Stimulated activated naive CD8-positive, alpha-beta T cell treated with anti-CD3 and anti-CD28 coated beads, Interleukin-15, Interleukin-2, amounts not matched to agents 100 U/mL and 50 U/mL, for 24 hours (primary cell): ENCODE measurements at regions not wholly inside any gene's neighbourhood (a gene's known extent, or its start where the extent isn't known, plus 50 kb on each side); places are given as distances from the start of the nearest gene placed in this dataset.

Source experiments
- ATAC-seq: fragments of 150-1000 bp; cut with Tn5 transposase; one replicate; pipeline ENCODE4 v1.10.0; 2021
- DNase-seq: peaks from one replicate; pipeline ENCODE4 v3.0.0; 2021

DNA sequence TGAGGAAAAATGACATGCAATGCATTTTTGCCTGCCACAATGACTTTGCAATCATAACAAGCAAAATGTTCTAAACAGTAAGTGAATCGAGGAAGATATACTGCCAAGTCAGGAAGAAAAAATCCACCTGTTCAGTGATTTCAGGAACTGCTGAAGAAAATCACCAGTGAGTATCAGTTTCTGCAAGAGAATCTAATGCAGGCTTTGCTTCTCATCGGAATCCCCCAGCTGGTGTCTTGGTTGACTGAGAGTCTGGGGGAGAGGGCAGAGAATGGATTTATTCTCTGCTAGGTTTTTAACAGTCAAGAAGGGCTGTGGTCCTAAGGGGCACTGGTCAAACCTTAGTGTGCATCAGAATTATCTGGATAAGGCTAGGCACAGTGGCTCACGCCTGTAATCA lies 363.4 kb downstream of the CDH26 start:
- DNase-seq: no peak
- no peak for ATAC-seq

DNA sequence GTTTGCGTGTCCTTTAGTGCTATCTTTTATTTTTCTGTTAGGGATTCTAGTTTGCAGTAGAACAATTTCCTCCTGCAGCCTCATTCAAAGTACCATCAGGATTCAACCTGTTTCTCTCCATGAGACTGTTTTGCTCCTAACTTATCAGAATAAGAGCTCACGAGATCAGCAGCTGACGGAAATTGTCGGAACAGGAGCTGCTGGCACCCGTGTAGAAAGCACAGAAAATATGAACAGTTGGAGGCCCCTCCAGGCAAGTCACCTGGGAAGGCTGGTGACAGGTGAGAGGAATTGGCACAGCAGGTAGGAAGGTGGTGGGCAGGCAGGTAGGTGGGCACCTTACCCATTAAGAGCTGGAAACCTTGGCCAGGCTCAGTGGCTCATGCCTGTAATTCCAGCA lies 368.6 kb downstream of the CDH26 start:
- ATAC-seq: no peak

DNA sequence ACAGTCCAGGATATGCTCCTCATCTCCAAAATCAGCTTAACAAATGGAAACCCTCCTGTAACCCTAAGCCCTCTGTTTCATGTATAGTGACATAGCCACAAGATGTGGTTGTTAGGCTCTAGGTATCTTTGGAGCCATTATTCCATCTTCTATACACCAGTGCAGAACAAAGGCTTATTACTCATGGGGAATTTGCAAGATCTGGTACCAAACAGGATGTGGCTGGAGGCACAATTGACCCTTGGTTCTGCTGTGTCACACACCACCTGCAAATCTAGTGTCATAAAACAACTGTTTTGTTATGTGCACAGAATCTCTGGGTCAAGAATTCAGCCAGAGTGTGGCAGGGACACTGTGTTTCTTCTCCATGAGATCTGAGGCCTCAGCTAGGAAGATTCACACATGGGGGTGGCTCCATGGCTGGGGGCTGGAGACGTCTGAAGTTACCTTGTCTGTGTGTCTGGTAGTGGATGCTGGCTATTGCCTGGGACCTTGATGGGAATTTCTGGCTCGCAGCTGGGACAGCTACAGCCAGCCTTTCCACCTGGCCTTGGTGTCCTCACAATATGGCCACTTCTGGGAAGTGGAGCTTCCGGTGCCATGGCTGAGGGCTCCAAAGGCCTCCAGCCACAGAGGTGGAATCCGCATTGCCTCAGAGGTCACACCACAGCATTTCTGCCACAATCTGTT lies 369.9 kb downstream of the CDH26 start:
- no peak for ATAC-seq

More for the DNA sequence above, 368.6 kb downstream of the CDH26 start:
- DNase-seq: no peak

DNA sequence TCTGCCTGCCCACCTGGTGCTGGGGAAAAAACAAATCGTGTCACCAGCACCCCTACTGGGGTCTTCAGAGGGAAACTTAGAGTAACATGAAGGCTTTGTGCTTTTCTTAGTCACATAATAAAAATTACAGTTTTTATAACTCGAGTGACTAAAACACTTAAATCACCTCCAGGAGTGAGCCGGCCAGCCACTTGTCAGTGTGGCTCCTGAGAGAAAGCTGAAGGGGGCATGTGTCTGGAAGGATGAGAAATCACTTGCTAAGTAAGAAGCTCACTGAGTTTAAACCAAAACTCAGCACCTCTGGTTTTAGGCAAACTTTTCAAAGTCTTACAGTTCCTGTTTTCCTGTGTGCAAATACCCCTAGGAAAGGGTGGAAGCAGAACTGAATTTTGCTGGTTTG lies 372.2 kb downstream of the CDH26 start:
- ATAC-seq: no peak
- DNase-seq: no peak

More for the DNA sequence above, 369.9 kb downstream of the CDH26 start:
- no peak for DNase-seq

DNA sequence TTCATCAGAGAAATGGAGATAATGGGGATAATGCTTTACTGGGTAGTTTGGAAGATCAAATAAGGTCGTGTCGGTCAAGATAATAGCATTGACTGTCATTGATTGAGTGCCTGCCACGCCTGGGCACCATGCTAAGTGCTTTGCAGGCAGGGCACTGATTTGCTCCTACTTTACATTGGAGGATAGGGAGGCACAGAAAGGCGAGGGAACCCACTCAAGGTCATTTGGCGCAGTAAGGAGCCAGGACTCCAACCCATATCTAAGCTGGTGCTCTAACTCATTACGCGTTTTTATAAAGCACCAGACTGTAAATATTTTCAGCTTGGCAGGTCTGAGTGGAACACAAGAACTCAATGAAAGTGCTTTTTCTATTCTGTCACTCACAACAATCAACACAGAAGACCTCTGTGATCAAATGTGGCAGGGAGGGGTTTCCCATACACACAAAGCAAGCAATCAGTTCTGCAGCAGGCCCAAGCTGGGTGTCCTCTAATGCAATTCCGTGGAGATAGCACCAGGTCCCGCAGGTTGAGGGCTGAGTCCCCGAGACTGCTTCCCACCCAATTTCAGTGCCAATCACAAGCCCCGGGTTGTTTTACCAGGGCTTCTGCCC lies 373.6 kb downstream of the CDH26 start:
- no peak for ATAC-seq
- no peak for DNase-seq

DNA sequence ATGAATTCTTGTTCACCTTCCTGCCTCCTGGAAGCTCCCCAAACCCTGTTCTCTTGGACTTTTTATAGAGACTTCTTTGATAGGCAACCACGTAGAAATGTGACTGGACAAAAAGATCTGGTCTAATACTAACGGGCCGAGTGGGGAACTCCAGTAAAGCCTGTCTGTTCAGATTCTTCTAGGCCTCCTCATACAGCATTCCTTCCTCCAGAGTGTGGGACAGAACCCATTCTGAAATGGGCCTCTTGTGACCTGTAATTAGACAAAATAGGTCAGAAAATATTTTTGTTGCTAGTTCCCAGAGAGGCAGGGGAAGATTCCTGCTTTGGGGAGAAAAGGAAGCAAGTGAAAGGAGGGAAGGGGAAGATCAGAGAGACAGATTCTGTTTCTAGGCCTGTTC lies 374.3 kb downstream of the CDH26 start:
- DNase-seq: no peak
- ATAC-seq: no peak

DNA sequence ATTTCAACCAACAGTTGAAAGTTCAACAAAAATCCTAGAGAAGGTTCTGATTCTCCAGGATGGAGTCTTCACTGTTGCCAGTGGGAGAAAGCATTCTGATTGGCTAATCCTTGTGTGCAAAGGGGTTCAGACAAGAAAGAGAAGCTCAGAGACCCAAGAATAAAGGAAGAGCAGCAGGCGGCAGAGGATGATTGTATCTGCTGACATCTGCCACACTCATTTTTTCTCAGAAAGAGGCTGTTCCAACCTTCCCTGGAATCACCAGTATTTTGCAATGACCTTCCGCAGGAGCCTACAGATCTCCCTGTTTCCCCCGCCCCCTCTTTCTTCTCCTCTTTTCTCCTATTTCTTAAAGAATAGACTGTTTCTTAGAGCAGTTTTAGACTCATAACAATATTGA lies 376.7 kb downstream of the CDH26 start:
- DNase-seq (no peak), ATAC-seq (no peak)

DNA sequence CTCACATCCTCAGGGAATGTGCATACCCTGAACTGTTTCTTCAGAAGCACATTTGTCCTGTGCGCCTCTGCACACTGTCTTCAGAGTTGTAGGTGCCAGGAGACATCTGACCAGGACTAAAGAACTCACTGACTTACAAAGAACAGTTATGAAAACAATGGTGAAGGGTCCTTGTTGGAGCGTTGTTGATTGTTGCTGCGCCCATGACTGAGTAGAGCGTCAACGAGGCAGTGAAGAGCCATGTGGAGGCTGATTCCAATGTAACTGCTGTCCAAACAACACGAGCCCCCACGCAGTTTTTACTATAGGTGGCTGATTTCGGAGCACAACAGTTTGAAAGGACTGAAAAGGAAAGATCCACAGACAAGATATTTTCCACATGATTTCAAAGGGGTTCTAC lies 380.3 kb downstream of the CDH26 start:
- DNase-seq (no peak), ATAC-seq (no peak)

DNA sequence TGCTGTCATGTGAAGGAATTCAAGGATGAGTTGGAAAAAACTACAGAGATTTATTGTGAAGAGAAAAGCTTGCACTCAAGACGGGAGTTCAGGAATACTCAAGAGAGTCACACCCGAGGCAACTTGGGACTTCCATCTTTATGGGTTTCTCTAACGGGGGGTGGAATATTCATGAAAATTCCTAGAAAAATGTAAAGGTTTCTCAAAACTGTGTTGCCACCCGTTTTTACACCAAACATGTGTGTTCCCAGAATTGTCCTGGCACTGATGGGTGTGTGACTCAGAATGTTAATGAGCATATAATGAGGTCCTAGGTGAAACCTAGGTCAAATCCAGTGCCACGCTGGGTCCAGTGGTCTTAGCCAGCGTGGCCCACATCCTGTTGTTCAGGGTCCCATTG lies 381.5 kb downstream of the CDH26 start:
- no peak for ATAC-seq
- no peak for DNase-seq

DNA sequence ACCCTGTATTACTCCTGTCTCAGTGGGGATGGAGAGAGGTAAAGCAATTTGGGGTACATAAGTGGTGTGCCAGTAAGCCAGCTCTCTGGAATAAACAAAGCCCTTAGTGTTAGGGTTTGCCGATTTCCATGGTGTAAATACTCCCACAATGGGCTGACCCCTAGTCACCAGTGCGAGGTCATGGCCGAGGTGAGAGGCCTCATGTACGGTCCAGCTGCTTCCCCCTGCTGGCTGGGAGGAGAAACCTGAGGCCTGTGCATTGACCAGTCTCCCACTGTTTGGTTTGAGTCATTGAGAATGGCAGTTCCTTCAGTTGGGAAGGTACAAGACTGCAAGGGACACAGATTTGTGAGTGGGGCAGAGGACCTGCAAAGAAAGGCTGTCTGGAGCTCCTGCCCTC lies 382.0 kb downstream of the CDH26 start:
- DNase-seq (no peak), ATAC-seq (no peak)

DNA sequence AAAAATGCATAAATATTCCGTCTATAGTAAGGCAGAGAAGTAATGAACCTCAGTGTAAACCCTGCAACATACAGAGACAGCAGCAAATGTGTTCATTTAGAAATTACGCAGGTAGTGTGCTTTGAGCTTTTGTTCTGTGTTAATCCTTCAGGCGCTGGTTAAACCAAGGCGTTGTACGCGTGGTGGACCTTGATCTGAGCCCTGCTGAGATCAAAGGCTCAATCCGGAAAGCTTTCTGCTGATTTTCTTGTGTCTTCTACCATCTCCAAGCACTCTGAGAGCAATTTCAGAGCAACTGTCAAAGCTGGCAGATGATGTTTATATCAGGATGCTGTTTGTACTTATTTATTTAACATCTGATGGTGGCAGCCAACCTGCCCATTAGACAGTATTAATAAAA lies 382.8 kb downstream of the CDH26 start:
- ATAC-seq (no peak), DNase-seq (no peak)

DNA sequence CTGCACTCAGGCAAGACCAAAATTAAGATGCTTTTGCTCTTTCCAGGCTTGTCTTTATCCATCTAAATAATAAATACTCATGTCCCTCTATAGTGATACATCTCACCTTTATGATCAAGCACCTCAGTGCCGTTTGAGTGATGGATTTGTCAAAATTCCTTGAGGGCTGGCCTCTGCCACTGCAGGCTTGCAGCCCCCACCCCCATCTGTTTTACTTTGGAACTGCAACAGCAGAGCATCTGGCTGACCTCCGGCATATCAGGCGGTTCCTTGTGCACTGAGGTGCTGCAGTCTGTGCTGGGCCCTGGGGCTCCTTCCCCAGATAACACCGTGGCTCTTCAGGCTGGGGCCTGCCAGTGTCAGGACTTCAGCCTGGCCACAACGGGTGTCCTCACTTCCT lies 386.9 kb downstream of the CDH26 start:
- ATAC-seq (no peak), DNase-seq (no peak)

DNA sequence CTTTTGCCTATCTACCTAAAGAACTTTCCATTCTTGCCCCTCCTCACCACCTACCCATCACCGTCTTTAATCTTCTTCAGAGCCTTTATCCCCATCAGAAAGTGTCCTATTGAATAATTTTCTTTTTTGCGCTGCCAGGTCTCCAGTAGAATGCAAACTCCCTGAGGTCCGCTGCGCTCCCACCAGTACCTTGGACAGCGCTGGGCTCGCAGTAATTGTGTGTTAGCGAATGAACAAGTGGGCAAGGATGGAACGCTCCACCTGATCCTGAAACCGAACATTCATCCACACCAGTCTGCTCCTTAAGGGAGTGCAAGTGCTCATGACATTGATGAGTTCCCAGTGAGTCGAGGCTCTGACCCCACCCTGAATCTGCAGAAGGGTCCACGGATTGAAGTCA lies 391.2 kb downstream of the CDH26 start:
- no peak for DNase-seq
- ATAC-seq: no peak

DNA sequence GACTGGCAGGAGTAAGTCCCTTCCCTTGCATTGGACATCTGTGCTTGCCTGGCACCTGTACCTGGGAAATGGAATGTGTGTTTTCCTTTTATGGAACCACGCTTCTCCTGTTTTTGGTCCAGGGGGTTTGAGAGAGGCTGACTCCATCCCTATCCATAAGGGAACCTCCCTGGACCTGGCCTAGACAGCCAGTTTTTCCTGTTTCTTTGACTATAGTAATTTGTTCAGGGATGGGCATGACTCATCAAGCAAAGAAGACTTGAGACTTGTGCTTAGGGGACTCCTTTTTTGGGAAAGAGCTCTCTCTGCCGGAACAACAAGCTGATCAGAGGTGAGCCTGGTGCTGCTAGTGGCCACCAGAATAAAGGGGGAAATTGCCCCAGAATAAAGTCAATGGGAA lies 393.8 kb downstream of the CDH26 start:
- ATAC-seq (no peak), DNase-seq (no peak)

DNA sequence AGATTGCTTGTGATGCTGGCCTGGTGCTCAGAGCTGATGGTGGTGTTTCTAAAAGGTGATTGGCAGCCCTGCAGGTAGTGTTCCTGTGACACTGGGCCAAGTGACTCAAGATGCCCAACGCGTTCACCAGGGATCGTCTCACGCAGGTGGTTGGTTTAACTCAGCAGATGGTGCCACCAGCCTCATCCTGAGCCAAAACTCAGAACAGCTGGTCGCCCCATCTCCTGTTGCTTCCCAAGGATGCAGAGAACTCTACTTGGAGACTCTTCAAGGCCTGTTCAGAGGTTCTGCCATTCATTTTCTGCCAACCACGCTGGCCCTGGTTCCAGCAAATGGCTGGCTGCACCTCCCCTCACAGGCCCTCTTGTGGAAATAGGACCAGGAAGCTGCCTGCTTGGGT lies 394.4 kb downstream of the CDH26 start:
- no peak for DNase-seq
- ATAC-seq: no peak

DNA sequence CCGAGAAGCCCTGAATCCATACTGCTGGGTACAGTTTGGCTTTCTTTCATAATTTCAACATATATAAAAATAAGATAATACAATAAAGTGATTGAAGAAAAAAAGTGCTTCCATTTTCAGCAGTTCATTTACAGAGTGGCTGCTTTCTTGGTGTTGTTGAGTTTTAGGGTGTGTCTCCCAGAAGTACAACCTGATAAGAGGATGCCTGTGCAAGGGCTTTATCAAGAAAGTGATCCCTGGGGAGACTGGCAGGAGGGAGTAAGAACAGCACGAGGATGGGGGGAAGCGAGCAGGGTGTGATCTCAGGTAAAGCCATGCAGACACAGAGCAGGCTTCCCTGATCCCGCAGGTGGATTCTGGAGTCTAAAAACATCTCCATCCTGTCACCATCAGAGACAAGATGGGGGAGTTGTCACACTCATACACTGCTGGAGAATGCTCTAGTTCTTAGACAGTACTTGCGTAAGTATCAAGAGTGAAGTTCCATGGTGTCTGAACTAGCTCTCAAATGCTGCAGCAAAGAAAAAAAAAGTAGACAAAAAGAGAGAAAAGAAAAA lies 395.9 kb downstream of the CDH26 start:
- ATAC-seq (no peak), DNase-seq (no peak)

DNA sequence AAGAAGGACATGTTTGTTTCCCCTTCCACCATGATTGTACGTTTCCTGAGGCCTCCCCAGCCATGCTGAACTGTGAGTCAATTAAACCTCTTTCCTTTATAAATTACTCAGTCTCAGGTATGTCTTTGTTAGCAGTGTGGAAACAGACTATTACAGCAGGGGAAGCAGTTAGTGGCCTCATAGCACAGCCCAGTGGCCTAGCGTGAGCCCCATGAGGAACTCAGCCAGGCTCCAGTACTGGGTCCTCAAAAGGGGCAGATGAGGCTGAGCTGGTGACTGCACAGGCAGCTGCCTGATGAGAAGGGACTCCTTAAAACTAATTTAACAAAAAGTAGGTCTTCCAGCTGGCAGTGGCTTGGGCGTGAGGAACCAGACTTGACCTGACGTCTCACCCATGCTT lies 399.9 kb downstream of the CDH26 start:
- ATAC-seq (no peak), DNase-seq (no peak)

DNA sequence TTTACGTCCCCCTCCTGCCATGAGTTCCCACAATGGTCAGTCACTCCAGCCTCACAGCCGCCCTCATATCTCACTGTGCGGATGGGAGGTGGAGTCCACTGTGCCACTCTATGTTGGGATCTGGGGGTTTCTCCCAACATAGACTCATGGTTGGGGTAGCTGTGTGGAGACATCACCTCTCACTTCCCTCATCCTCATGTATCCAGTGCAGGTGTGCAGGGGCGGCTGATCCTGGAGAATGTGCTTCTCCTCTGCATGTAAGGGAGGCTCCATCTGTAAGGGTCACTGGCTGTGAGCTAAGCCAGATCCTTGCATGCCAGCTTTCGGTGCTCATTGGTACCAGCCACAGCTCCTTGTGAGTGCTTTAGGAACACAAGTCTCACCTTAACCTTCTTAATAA lies 400.8 kb downstream of the CDH26 start:
- DNase-seq (no peak), ATAC-seq (no peak)

DNA sequence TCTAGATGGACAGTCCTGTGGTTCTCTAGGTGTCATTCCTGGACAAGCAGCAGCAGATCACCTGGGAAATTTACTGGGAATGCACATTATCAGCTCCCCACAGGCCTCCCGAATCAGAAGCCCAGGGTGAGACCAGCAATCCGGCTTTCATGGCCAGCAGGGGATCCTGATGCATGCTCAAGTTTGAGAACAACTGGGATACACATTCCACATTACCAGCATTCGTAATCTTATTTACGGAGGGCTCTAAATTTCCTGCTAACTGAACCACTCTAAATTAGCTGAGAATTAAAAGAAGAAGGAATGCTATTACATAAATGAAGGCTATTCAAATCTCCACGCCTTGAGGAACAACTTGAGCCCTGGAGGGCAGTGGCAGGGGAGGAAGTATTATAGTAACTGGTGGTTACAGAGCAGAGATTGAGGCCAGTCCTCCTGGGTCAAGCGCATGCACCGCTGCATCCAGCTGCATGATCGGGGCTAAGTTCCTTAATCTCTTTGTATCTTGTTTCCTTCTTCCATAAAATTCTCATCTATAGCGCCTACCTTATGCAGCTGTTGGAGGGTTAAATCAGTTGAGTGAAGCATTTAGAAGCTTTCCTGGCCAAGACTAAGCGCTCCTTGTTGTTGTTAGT lies 403.7 kb downstream of the CDH26 start:
- ATAC-seq (no peak), DNase-seq (no peak)

DNA sequence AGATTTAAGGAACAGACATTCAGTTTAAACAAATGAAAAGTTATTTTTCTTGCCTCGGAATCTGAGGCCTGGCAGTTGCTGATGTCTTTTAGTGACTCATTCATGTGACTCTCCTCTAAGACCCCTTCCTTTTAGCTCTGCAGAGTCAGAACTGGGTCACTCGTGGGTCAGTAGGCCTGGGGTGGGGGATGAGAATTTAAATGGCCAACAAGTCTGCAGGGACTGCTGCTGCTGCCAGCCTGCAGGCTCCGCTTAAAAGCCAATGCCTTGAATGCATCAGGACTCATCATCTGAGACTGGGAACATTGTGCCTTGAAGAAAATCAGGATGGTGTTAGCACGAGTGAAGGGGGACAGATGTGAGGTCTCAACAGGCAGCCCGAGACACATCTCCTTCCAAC lies 404.3 kb downstream of the CDH26 start:
- no peak for DNase-seq
- no peak for ATAC-seq

DNA sequence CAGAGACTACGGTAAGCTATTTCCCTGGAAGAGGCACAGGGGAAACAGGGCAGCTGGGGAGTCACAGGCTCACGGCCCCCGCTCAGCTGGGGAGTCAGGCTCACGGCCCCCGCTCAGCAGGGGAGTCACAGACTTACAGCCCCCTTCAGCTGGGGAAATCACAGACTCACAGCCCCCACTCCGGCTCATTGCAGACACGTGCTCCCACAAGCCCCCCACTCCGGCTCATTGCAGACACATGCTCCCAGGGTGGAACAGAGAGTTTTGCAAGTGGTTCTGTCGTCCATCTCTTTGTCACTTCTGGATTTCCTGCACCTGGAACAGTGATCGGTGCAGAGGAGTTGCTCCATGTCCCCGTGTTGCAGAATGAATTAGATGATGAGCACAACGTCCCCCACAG lies 405.5 kb downstream of the CDH26 start:
- ATAC-seq (no peak), DNase-seq (no peak)

DNA sequence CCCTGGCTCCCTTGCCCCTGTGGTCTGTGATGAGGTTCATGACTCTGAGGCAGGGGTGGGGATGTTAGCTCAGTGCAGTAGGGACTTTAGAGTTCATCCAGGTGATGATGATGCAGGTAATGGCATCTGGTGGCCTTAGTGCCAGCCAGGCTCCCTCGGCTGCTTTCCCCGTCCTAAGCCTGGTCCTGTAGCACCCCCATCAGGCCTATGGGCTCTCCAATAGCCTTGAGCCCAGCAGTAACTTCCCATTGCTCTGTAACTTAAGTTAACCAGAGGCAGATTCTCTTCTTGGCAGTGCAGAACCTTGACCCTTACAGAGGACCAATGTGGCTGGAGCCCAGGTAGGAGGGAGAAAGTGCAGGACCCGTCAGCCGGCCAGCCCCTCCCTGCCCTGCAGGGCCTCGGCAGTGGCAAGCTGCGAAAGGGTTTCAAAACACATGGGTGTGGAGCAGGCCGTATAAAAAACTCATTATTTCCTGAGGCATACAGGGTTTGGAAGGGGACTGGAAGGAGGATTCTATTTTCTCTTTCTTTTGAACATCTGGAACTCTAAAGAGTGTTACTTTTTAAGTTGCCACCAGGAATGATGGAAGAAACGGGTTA lies 406.9 kb downstream of the CDH26 start:
- ATAC-seq (no peak), DNase-seq (no peak)

DNA sequence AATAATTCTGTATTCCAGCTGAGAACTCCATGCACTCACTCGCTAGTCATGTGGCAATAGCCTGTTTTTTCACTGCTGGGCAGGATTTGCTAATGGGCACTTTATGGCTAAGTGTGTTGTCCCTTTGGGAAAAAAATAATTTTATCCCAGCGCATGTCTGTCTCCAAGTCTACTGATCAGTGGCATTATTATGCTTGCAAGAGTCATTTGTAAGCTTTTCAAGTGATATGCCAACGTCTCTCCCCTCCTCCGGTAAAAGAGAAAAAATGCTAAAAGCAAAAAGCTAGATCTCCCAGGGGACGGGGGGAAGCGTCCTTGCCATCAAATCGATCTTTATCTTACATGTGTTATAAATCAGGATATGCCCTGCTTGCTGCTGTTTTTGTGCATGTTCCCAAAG lies 407.7 kb downstream of the CDH26 start:
- ATAC-seq: no peak

More for the DNA sequence above, 407.7 kb downstream of the CDH26 start:
- no peak for DNase-seq
